HG03095 (cell line): ENCODE measurements at regions not wholly inside any gene's neighbourhood (a gene's known extent, or its start where the extent isn't known, plus 50 kb on each side); places are given as distances from the start of the nearest gene placed in this dataset.
"Not testable (repeated sequence)": the region's sequence is repeated elsewhere in the genome, so short reads cannot be mapped to it uniquely, and the experiment has no call there.

Experiments
- ATAC-seq: cut with Tn5 transposase; IDR thresholded peaks from one replicate; pipeline ENCODE4 v1.9.1; 2021; ENCODE audit warnings: moderate library complexity; ENCODE audit not compliant: unreplicated experiment

DNA sequence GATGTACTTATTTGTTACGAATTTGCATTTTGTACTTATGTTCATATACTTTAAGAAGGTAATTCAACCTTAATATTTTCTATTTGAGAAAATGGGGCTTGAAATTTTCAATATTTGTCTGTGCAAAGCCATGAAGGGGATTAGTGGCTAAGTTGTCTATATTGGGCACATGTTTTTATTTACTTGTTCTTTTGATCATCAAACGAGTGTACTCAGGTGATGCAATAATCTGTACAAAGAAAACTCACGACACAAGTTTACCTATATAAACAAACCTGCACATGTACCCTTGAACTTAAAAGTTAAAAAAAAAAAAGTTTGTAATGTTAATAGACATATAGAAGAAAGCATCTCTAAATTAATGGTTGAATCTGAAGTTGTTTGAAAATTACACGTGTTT lies 658.9 kb upstream of the SYT4 start:
- ATAC-seq = no peak

DNA sequence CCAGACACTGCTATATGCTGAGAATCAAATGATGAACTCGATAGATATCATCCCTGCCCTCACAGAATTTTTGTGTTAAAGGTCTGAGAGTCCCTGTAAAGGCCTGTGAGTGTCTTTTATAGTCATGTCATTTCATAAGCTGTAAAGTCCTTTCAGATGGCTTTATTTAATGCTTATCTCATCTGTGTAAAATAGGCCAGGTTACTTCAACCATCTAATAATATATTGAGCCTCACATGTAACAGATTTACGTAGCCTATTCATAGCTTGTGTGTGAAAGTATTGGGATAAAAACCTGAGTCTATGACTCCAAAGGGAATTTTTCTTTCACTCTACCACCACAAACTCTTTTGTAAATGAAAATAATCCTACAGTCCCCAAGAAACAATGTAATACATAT lies 672.0 kb upstream of the SYT4 start:
- ATAC-seq = no peak

DNA sequence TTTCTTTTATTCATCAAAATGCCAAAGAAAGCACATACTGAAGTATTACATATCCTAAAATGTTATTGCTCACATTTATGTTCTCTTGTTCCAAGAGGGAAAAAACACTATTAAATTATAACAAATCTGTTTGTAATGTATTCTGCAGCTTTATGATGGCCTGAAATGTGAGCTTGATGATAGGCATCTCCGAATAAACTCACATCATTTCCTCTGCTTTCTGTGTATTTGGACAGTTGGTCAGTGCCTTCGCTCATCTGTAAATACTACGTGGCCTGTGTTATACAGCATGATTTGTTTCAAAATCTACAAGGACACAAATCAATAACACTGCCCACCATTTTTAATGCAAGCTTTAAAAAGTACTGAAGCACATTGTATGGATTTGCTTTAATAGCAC lies 672.8 kb upstream of the SYT4 start:
- no peak for ATAC-seq

DNA sequence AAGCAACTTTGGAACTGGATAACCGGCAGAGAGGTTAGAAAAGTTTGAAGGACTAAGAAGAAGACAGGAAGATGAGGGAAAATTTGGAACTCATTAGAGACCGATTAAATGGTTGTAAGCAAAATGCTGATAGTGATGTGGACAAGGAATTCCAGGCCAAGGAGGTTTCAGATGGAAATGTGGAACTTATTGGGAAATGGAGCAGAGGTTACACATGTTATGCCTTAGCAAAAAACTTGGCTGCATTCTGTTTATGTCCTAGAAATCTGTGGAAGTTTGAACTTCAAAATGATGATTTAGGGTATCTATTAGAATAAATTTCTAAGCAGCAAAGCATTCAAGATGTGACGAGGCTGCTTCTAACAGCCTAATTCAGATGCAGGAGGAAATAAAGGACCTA lies 675.1 kb upstream of the SYT4 start:
- no peak for ATAC-seq

DNA sequence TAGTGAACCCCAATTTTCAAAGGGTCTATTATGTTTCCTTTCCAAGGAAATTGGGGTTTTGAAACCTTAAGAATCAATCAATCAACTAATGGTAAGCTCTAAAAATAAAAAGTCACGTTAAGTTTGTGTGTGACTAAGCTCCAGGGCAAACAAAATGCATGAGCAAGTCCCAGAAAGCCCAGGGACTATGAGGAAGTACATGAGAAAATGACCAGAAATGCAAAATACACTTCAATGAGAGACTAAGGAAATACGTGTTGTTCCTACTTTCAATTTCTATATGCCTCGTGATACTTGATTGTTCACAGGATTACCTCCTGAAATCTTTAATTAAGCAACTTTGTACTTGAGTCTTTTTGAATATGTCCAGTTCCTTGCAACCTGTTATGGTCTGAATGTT lies 684.4 kb upstream of the SYT4 start:
- ATAC-seq = no peak

DNA sequence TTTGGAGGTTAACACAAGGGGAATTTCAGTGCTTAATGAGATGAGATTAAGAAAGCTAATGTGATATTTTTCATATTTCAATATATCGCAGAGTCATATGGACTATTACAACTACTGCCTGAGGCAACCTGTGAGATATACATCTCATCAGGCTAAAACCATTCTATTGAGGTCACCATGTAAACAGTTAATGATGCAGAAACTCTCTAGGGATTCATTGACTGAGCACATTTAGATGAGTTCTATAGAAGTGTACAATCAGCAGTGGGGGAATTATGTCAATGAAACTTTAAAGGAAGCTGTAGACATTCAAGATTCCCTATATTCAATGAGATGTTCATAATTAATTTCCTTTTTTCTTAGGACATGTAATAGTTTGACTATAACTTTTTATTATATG lies 687.4 kb upstream of the SYT4 start:
- no peak for ATAC-seq

DNA sequence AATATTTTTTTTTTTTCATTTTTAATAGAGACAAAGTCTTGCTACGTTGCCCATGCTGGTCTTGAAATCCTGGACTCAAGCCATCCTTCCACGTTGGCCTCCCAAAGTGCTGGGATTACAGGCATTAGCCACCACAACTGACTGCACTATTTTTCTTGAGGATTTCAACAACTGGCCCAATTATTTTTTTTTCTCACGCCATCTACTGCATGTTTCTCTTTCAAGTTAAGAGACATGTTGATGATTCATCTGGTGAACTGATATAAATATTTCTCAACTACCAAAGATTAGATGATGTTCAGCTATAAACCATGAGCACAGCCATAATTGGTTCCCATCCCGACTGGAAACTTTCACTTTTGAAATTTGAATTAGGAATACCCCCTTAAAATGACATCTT lies 688.4 kb upstream of the SYT4 start:
- ATAC-seq = no peak

DNA sequence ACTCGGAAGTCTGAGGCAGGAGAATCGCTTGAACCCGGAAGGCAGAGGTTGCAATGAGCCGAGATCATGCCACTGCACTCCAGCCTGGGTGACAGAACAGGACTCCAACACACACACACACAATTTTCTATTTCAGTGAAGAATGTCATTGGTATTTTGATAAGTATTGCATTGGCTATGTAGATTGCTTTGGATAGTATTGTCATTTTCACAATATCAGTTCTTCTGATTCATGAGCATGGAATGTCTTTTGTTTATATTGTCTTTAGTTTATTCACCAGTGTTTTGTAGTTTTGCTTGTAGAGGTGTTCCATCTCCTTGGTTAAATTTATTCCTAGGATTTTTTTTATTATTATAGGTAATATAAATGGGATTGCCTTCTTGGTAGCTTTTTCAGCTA lies 693.4 kb upstream of the SYT4 start:
- no peak for ATAC-seq

DNA sequence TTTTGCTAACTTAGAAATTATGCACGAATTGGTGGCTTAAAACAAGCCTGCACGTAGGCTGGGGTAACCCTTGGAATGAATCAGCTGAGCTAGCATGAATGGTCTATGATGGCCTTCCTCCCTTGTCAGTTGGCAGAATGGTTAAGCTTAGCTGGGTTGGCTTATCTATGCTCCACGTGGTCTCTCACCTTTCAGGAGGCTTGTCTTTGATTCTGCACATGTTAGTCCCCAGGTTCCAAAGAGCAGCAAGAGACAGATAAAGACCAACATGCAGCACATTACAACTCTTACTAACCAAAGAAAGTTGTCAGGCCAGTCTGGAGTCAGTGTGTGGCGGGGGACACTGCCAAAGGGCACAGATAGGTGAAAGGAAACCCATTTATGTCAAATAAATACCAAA lies 700.9 kb upstream of the SYT4 start:
- no peak for ATAC-seq

DNA sequence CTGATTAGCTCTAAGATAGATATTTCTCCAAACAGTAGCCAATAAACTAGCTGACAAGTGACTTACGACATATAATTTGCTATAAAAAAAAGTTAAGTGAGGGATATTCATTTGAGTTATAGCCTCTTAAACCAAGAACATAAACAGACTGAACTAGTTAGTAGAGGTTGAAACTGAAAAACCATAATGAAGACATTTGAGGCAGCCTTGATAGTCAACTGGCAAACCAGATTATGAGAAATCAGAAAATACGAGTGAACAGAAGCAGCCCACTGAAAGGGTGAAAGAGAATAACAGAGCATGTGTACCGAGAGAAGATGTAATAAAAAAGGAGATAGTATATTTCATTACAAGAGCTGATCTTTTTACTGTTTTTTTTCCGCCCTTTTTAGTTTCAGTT lies 698.1 kb upstream of the SETBP1 start:
- no peak for ATAC-seq

DNA sequence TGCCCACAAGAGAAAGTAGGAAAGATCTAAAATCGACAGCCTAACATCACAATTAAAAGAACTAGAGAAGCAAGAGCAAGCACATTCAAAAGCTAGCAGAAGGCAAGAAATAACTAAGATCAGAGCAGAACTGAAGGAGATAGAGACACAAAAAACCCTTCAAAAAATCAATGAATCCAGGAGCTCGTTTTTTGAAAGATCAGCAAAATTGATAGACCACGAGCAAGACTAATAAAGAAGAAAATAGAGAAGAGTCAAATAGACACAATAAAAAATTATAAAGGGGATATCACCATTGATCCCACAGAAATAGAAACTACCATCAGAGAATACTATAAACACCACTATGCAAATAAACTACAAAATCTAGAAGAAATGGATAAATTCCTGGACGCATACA lies 693.6 kb upstream of the SETBP1 start:
- not testable (repeated sequence) for ATAC-seq

DNA sequence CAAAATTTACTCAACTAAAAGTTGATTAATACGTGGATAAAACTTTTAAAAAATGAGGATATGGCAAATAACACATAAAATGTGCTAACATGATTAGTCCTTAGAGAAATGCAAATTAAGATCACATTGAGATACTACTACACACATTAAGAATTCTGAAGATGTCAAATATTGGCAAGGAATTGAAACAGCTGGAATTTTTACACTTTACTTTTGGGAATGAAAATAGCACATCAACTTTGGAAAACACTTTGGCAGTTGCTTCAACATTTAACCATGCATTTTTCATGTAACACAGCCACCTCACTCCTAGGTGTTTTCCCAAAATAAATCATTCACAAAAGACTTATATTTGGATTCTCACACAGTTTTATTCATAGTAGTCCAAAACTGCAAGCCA lies 687.9 kb upstream of the SETBP1 start:
- no peak for ATAC-seq

DNA sequence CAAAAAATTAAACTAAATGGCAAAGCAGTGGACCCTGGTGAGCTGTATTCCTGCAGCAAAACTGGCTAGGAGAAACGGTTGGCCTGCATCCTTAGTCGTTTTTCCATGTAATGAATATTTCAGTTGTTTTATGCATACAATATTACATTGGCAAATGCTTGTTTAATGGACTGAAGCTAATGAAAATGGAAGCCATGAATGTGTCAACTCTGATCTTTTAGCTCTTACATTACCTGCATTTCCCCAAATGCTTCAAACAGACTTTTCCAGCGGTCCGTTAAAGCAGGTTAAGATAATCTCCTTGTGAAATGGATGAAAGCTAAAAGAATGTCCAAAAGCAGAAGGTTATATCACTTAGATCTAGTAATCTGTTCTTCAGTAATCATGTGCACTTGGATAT lies 686.3 kb upstream of the SETBP1 start:
- ATAC-seq = no peak

DNA sequence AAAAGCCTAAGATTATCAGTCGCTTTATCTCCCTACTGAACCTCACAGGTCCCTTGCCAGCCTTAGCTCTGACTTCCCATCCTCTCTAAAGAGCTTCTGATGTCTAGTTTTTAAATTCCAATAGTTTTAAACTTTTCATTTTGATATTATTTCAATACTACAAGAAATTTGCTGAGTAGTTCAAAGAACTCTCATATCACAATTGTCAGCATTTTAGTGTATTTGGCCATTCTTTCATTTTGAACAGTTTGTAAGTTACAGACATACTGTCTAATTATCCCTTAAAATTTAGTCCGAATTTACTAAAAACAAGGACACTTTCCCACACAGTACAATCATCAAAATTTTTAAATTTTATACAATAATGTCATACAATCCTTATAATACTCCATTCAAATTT lies 666.8 kb upstream of the SETBP1 start:
- ATAC-seq = no peak

DNA sequence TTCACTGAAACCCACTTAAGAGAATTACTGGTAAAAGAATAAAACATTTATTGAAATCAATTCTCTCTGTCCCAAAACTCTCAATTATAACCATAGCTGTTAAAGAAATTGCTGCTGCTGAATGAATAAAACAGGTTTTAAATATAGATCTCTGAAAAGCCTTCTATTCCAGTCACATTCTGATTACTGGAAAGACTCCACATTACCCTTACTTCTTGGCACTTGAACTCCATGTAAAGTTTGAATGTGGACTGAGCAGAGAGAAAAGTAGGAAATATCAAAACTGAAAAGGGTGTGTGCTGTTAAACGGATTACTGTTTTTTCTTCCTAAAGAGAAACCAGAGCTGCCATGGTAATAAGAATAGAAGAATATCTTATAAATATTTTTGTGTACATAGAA lies 655.3 kb upstream of the SETBP1 start:
- no peak for ATAC-seq

DNA sequence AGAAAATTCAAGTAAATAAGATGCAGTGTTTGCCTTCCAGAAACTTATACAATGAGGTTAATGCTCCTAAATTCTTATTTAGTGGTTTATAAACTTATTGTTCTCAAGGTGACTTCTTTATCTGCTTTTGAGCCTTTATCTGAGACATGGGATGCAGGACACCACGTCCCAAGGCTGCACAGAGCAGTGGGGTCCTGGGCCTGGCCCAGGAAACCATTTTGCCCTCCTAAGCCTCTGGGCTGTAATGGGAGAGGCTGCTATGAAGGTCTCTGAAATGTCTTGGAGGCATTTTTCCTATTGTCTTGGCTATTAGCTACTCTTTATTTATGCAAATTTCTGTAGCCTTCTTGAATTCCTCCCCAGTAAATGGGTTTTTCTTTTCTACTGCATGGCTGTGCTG lies 652.6 kb upstream of the SETBP1 start:
- ATAC-seq = no peak

DNA sequence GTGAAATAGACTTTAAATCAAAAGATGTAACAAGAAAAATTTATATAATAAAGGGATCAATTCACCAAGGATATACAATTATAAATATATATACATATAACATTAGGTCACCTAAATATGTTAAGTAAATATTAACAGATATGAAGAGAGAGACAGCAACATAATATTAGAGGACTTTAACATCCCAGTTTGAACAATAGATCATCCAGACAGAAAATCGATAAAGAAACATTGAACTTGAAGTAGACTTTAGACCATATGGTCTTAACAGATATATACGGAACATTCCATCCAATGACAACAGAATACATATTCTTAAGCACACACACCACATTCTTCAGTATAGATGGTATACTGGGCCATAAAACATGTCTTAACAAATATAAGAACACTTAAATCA lies 649.6 kb upstream of the SETBP1 start:
- ATAC-seq = no peak

DNA sequence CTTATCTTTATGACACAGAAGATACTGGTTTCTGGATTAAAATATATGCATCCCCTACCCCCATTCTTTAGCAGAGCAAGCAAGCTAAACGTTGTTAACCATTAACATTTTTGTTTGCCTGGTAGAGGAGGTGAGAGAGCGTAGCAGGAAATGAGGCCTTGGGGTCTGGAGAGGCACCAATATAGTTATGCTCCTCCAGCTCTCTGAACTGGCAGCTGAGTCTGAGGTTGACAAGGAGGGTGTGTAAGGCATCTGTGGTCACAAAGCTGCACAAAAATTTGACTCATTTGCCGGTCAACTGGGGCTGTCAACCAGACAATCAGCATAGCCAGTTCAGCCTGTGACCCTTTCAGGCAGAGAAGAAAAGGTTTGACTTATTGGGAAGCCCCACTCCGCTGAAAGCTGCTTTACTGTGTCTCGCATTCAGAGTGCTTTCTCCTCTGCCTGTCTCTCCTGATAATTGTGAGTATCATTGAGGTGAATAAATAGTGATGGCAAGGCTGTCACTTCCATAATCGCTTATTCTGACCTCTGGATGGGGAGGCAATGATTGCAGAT lies 647.5 kb upstream of the SETBP1 start:
- ATAC-seq = no peak

DNA sequence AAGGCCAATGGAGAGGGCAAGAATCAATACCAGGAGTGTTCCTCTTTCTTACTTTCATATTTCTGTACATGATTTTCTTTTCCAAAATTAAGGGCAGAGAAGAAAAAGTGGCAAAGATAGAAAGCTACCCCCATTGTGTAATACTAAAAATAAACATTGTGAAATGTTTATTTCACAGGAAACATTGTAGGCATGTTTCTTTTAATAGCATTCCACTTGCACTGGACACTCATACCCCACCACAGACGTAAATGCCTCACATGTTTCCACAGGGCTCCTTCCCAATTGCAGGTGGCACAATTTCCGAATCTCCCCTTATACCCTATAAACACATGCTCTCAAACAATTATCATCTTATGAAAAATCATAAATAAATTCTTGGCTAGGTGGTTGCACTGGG lies 645.1 kb upstream of the SETBP1 start:
- ATAC-seq = no peak

DNA sequence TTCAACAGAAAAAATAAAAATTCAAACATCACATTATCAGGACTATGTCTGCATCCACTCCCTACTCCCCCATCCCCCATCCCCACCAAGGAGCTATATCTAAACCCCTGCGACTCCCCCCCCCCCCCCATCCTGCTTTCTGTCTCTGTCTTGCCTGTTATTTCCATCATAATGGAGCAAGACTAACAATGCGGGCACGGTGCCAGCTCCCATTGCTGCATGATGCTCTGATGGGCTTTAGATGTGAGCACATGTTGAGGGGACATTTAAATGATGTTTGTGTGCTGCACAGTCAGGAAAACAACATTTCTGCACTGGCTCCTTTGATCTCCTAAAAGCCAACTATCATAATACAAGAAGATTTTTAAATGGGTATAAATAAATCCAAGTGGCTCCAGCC lies 644.2 kb upstream of the SETBP1 start:
- ATAC-seq = no peak

DNA sequence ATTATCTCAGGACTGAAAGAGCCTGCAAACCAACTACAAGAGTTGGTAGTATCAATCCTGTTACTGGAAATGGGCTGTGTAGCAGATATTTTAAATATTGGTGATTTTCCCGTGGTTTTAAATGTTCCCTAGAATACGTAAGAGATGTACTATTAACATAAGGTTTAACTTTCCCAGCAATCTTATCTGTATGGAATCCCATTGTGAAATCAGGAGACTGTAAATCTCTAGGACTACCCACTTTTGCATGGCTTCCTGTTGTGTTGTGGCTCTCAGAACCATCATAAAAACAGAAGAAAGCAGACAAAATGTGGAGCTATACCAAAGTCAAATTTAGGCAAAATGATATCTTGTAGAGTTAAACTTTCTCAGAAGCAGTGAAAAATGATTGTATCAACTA lies 641.5 kb upstream of the SETBP1 start:
- no peak for ATAC-seq

DNA sequence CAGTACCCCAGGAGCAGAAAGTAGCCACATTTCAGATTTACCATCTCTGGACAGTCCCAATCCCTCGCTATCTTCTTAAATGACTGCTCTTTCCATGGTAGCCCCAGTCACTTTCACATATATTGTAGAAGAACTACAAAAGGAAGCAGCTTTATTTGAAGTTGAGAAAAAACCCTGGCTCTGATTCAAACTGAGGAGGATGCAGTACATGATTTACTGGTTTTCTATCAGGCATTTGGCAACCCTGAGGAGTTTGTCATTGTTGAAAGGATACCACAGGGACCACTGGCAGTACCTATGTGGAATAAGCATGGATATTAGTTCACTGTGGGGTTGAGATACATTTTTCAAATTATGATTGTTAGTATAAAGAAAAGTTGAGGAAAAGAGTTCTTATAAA lies 640.9 kb upstream of the SETBP1 start:
- no peak for ATAC-seq

DNA sequence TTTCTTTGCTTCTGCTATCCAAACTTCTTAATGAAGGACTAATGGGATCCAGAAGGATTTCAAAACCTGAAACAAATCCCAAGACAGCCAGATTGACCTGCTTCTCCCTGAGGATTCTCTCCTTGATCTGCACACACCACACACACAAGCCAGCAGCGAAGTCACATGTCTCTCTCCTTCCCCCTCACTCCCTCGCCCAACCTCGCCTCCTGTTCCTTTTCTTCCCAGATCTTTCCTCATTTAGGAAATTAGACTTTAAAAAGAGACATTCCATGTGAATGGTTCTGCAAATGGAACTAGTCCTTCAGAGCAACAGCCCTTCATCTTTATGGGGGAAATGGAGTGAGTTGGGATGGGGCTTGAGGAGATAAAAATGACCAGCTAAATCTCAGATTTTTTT lies 639.1 kb upstream of the SETBP1 start:
- no peak for ATAC-seq

DNA sequence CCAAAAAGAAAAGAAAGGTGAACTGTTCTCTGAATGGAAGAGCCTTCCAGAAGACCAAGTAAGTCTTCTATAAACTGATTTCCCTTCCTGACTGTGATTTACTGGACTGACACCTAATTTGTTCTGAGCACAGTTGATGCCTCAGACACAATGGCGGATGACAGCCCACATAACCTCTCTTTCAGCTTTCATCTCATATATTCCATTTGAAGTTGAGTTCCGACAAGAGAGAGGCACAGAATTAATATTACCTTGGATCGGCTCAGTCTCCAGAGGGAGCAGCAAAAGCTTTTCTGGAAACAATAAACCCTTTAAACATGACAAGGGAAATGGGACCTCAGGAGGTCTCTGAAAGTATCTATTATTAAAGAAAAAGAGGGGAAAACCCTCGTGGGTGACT lies 638.7 kb upstream of the SETBP1 start:
- ATAC-seq = no peak
